H1 (cell line): ENCODE measurements at regions not wholly inside any gene's neighbourhood (a gene's known extent, or its start where the extent isn't known, plus 50 kb on each side); places are given as distances from the start of the nearest gene placed in this dataset.

Source experiments
- CTCF ChIA-PET: fragments of 300-600 bp; sonication (Branson Sonifier 250); formaldehyde crosslinking; loops from one replicate; lab custom pipeline; 2021; ENCODE audit not compliant: partially characterized antibody; lab: Charles Lee
- POLR2A ChIA-PET: fragments of 300-600 bp; sonication (Branson Sonifier 250); formaldehyde crosslinking; loops from one replicate; lab custom pipeline; 2021; ENCODE audit warnings: inconsistent platforms; ENCODE audit not compliant: partially characterized antibody; lab: Charles Lee
- DNase-seq, 2 experiments: peaks; one replicate each; pipeline versions ENCODE4 v3.0.0 to v3.0.0-alpha.2; 2010 to 2022; ENCODE audit warnings: low spot score in 2 of 2, low read depth in 1 of 2, mixed read lengths in 1 of 2
- FAIRE-seq: peaks from 2 replicates; lab custom pipeline; 2011; peaks lifted over from hg19 to GRCh38; lab: Jason Lieb, UNC
- H2AFZ ChIP-seq: 2 replicates; pipeline ENCODE4 v1.8.1; 2012; ENCODE audit warnings: low read length, inconsistent platforms
- H2AK5ac ChIP-seq: 2 replicates; pipeline ENCODE4 v1.6.1; 2013; ENCODE audit warnings: low read depth, low read length
- H2BK120ac ChIP-seq: replicated peaks from 2 replicates; pipeline ENCODE3; 2013; ENCODE audit warnings: low read depth, low read length, inconsistent platforms
- H2BK12ac ChIP-seq: 2 replicates; pipeline ENCODE4 v1.6.1; 2013; ENCODE audit warnings: low read depth, low read length
- H2BK15ac ChIP-seq: 2 replicates; pipeline ENCODE4 v1.6.1; 2013; ENCODE audit warnings: low read length
- H2BK20ac ChIP-seq: 2 replicates; pipeline ENCODE4 v1.6.1; 2013; ENCODE audit warnings: low read length
- H2BK5ac ChIP-seq: 2 replicates; pipeline ENCODE4 v1.6.1; 2013; ENCODE audit warnings: low read depth, low read length
- H3K14ac ChIP-seq: 2 replicates; pipeline ENCODE4 v1.6.1; 2013; ENCODE audit warnings: inconsistent platforms; ENCODE audit not compliant: insufficient read length
- H3K18ac ChIP-seq: 2 replicates; pipeline ENCODE4 v1.6.1; 2013; ENCODE audit warnings: low read length; ENCODE audit errors: extremely low read depth
- H3K23ac ChIP-seq: 2 replicates; pipeline ENCODE4 v1.6.1; 2013; ENCODE audit warnings: inconsistent platforms; ENCODE audit not compliant: insufficient read length
- H3K23me2 ChIP-seq: 2 replicates; pipeline ENCODE4 v1.6.1; 2013; ENCODE audit warnings: low read depth, low read length
- H3K27ac ChIP-seq: 2 replicates; pipeline ENCODE4 v1.6.1; 2011; ENCODE audit warnings: low read depth, low read length, inconsistent platforms
- H3K27me3 ChIP-seq, 4 experiments: replicated peaks in 1 of 4; 1 replicate in 1 of 4; 2 replicates in 3 of 4; pipeline versions ENCODE4 v1.6.1 to v1.8.1; 2011 to 2013; ENCODE audit warnings: low read length in 3 of 4, mild to moderate bottlenecking in 3 of 4, inconsistent platforms in 2 of 4, mixed read lengths in 2 of 4, moderate library complexity in 1 of 4; ENCODE audit not compliant: control insufficient read depth in 3 of 4, insufficient read depth in 3 of 4; ENCODE audit errors: extremely low read depth in 1 of 4
- H3K36me3 ChIP-seq, 4 experiments: 2 replicates each; pipeline versions ENCODE4 v1.6.1 to v1.8.1; 2011 to 2013; ENCODE audit warnings: mild to moderate bottlenecking in 4 of 4, low read length in 3 of 4, moderate library complexity in 2 of 4, control low read depth in 1 of 4, inconsistent platforms in 1 of 4; ENCODE audit not compliant: insufficient read depth in 4 of 4, control insufficient read depth in 2 of 4
- H3K4ac ChIP-seq: replicated peaks from 2 replicates; pipeline ENCODE3; 2013; ENCODE audit warnings: low read length, low read depth, mixed read lengths, inconsistent platforms; ENCODE audit not compliant: insufficient read length
- H3K4me1 ChIP-seq, 4 experiments: replicated peaks in 1 of 4; 1 replicate in 1 of 4; 2 replicates in 3 of 4; pipeline versions ENCODE4 v1.6.1 to v1.8.1; 2011 to 2013; ENCODE audit warnings: low read length in 3 of 4, inconsistent platforms in 2 of 4, mixed read lengths in 1 of 4; ENCODE audit not compliant: insufficient read depth in 4 of 4, control insufficient read depth in 3 of 4
- H3K4me2 ChIP-seq, 2 experiments: 2 replicates each; pipeline versions ENCODE4 v1.6.1 to v1.8.1; 2011 to 2013; ENCODE audit warnings: low read depth in 2 of 2, low read length in 2 of 2, control low read depth in 1 of 2, inconsistent platforms in 1 of 2, mild to moderate bottlenecking in 1 of 2; ENCODE audit not compliant: insufficient read depth in 1 of 2
- H3K4me3 ChIP-seq, 4 experiments: fragments of 200-600, 300-600 bp in 1 of 4; sonication (generic), shearing (Covaris generic), sonication (Bioruptor Twin) in 1 of 4; 2 replicates each; pipeline versions ENCODE4 v1.5.1 to v1.8.1; 2011 to 2016; ENCODE audit warnings: low read length in 4 of 4, low read depth in 3 of 4, control low read depth in 2 of 4, inconsistent platforms in 2 of 4, mild to moderate bottlenecking in 2 of 4, mixed read lengths in 1 of 4, moderate library complexity in 1 of 4; ENCODE audit not compliant: insufficient read depth in 2 of 4; ENCODE audit errors: extremely low read depth in 1 of 4
- H3K56ac ChIP-seq: replicated peaks from 2 replicates; pipeline ENCODE3; 2013; ENCODE audit warnings: low read depth, mild to moderate bottlenecking, mixed read lengths, low read length, inconsistent platforms; ENCODE audit not compliant: insufficient read length
- H3K79me1 ChIP-seq: 2 replicates; pipeline ENCODE4 v1.6.1; 2013; ENCODE audit warnings: low read depth, low read length, control low read depth
- H3K79me2 ChIP-seq, 2 experiments: 2 replicates each; pipeline versions ENCODE4 v1.6.1 to v1.8.1; 2012 to 2013; ENCODE audit warnings: low read length in 2 of 2, mild to moderate bottlenecking in 2 of 2, inconsistent platforms in 1 of 2; ENCODE audit not compliant: insufficient read depth in 2 of 2, control insufficient read depth in 1 of 2
- H3K9ac ChIP-seq, 4 experiments: replicated peaks in 1 of 4; 1 replicate in 1 of 4; 2 replicates in 3 of 4; pipeline versions ENCODE4 v1.6.1 to v1.8.1; 2011 to 2013; ENCODE audit warnings: low read depth in 3 of 4, low read length in 3 of 4, control low read depth in 2 of 4, mild to moderate bottlenecking in 2 of 4, moderate library complexity in 2 of 4, inconsistent platforms in 1 of 4; ENCODE audit errors: extremely low read depth in 1 of 4
- H3K9me3 ChIP-seq, 2 experiments: 2 replicates each; pipeline versions ENCODE4 v1.6.1 to v1.8.1; 2012 to 2013; ENCODE audit warnings: mild to moderate bottlenecking in 2 of 2, moderate library complexity in 2 of 2, control low read depth in 1 of 2, inconsistent platforms in 1 of 2, low read depth in 1 of 2, low read length in 1 of 2, mixed read lengths in 1 of 2; ENCODE audit not compliant: insufficient read depth in 2 of 2
- H4K20me1 ChIP-seq, 2 experiments: replicated peaks in 1 of 2; 2 replicates each; pipeline versions ENCODE3 to v1.8.1; 2011 to 2013; ENCODE audit warnings: inconsistent platforms in 2 of 2, low read length in 2 of 2, mild to moderate bottlenecking in 1 of 2; ENCODE audit not compliant: insufficient read depth in 2 of 2, control insufficient read depth in 1 of 2
- H4K5ac ChIP-seq: 2 replicates; pipeline ENCODE4 v1.6.1; 2013; ENCODE audit warnings: low read length, low read depth, mixed read lengths, inconsistent platforms; ENCODE audit not compliant: insufficient read length
- H4K8ac ChIP-seq: 2 replicates; pipeline ENCODE4 v1.8.0; 2013; ENCODE audit warnings: mild to moderate bottlenecking, moderate library complexity, low read length, inconsistent platforms; ENCODE audit not compliant: insufficient read depth; ENCODE audit errors: extremely low read depth
- H4K91ac ChIP-seq: replicated peaks from 2 replicates; pipeline ENCODE3; 2013; ENCODE audit warnings: low read length, mixed read lengths, inconsistent platforms; ENCODE audit not compliant: insufficient read length
- CHD1 ChIP-seq: IDR thresholded peaks from 2 replicates; pipeline ENCODE4 v1.6.1; 2012; ENCODE audit warnings: low read depth, low read length, improper control_type of control experiment
- E2F6 ChIP-seq: IDR thresholded peaks from 2 replicates; pipeline ENCODE4 v1.6.1; 2012; ENCODE audit warnings: inconsistent platforms
- FOSL1 ChIP-seq: IDR thresholded peaks from 2 replicates; pipeline ENCODE4 v1.6.1; 2011; ENCODE audit warnings: mild to moderate bottlenecking, low read depth, low read length, moderate library complexity; ENCODE audit not compliant: insufficient read depth
- GABPA ChIP-seq: IDR thresholded peaks from 2 replicates; pipeline ENCODE4 v1.6.1; 2011; ENCODE audit warnings: mild to moderate bottlenecking, low read length, moderate library complexity, borderline replicate concordance; ENCODE audit not compliant: insufficient read depth
- KDM4A ChIP-seq: IDR thresholded peaks from one replicate; pipeline ENCODE4 v1.7.1; 2012; ENCODE audit warnings: low read depth, mild to moderate bottlenecking, moderate library complexity, low read length, inconsistent platforms; ENCODE audit not compliant: severe bottlenecking
- MAX ChIP-seq: IDR thresholded peaks from 2 replicates; pipeline ENCODE4 v1.6.1; 2012; ENCODE audit warnings: inconsistent platforms
- POLR2A ChIP-seq, 2 experiments: IDR thresholded peaks; 1 replicate in 1 of 2; 2 replicates in 1 of 2; pipeline ENCODE4 v1.6.1; 2011; ENCODE audit warnings: low read depth in 2 of 2, low read length in 2 of 2, mild to moderate bottlenecking in 2 of 2; ENCODE audit errors: control extremely low read depth in 1 of 2
- POLR2AphosphoS5 ChIP-seq: IDR thresholded peaks from 2 replicates; pipeline ENCODE4 v1.6.1; 2011; ENCODE audit warnings: low read depth, low read length
- POU5F1 ChIP-seq: IDR thresholded peaks from 2 replicates; pipeline ENCODE4 v1.6.1; 2011; ENCODE audit warnings: low read depth, mild to moderate bottlenecking, low read length, moderate library complexity
- RBBP5 ChIP-seq: IDR thresholded peaks from 2 replicates; pipeline ENCODE4 v1.7.1; 2012; ENCODE audit warnings: low read depth, mild to moderate bottlenecking, inconsistent platforms, low read length, moderate library complexity, borderline replicate concordance
- RNF2 ChIP-seq: fragments of 200-900, 300-1000 bp; sonication (generic); IDR thresholded peaks from 2 replicates; pipeline ENCODE4 v1.7.1; 2016; ENCODE audit warnings: borderline replicate concordance, low read depth, mild to moderate bottlenecking, antibody characterized with exemption, low read length; ENCODE audit not compliant: poor library complexity, severe bottlenecking; ENCODE audit errors: missing control alignments
- TAF1 ChIP-seq: IDR thresholded peaks from 2 replicates; pipeline ENCODE4 v1.6.1; 2011; ENCODE audit warnings: mild to moderate bottlenecking, low read depth, low read length
- TBP ChIP-seq: IDR thresholded peaks from 2 replicates; pipeline ENCODE4 v1.6.1; 2011; ENCODE audit warnings: low read depth, low read length, improper control_type of control experiment
- WGBS, 2 experiments: shearing (Covaris generic) in 1 of 2; methylation state at CpG; one replicate each; pipeline versions ENCODE4 v1.1.6 to v1.1.7; 2013 to 2015; ENCODE audit warnings: low lambda C conversion rate in 2 of 2, mixed read lengths in 2 of 2, inconsistent platforms in 1 of 2, low coverage in 1 of 2, missing lambda C conversion rate in 1 of 2; ENCODE audit not compliant: insufficient replicate concordance in 2 of 2, insufficient coverage in 1 of 2, insufficient read length in 1 of 2; ENCODE audit errors: extremely low coverage in 1 of 2, missing lambda C conversion rate in 1 of 2; 5-methylcytosine and 5-hydroxymethylcytosine counted together

- H2BK15ac ChIP-seq = no peak overlapping the region
- no peaks in the 10 kb centered on the region for H3K79me1 ChIP-seq
- H2BK5ac ChIP-seq = no peak overlapping the region
- FAIRE-seq (no peak), DNase-seq (no peak)
- H4K5ac ChIP-seq = no peak overlapping the region
- no peaks in the 10 kb centered on the region; the same call in 1 of the 2 replicates for H3K23me2 ChIP-seq
- no peak overlapping the region for H3K23ac ChIP-seq
- no peak overlapping the region for H3K9ac ChIP-seq
- no peak overlapping the region for H3K4ac ChIP-seq
- ChIA-PET POLR2A (no interaction called here), CTCF (no interaction called here)
- no peak overlapping the region for H3K4me3 ChIP-seq
- H2AFZ ChIP-seq = no peak overlapping the region
- no peaks in the 10 kb centered on the region for H3K27me3 ChIP-seq
- H3K27ac ChIP-seq = no peak overlapping the region
- no peak overlapping the region for H4K91ac ChIP-seq
- H2BK12ac ChIP-seq = no peak overlapping the region
- no peaks in the 10 kb centered on the region for H4K20me1 ChIP-seq
- no peak overlapping the region for H3K18ac ChIP-seq
- no peaks in the 10 kb centered on the region for H3K36me3 ChIP-seq
- no peak overlapping the region for H2AK5ac ChIP-seq
- H3K14ac ChIP-seq = no peak overlapping the region
- H3K79me2 ChIP-seq = no peaks in the 10 kb centered on the region
- no peak overlapping the region for H3K56ac ChIP-seq
- H2BK120ac ChIP-seq = no peak overlapping the region
- H3K4me2 ChIP-seq = no peak overlapping the region
- H4K8ac ChIP-seq = no peak overlapping the region
- H3K4me1 ChIP-seq = no peaks in the 10 kb centered on the region
- H2BK20ac ChIP-seq = no peak overlapping the region
- WGBS, 2 experiments = 88% methylated on average over 2 of the region's 2 CpGs; no CpG with 5 or more reads in 1 of the 2 experiments
- H3K9me3 ChIP-seq = no peaks in the 10 kb centered on the region
- TF ChIP-seq MAX (no peak), RNF2 (no peak), E2F6 (no peak), RBBP5 (no peak), TBP (no peak), TAF1 (no peak), KDM4A (no peak), POU5F1 (no peak), POLR2A (IDR thresholded peaks at IDR 0.05; ENCODE audit: control extremely low read depth in 1 of 2, low read depth in 2 of 2, low read length in 2 of 2) (no peak), CHD1 (no peak), POLR2AphosphoS5 (no peak), GABPA (no peak), FOSL1 (no peak)
Measured at GRCh38 chr4:130698251-130698650, 1602.3 kb downstream of the C4orf33 start.
